Endothelial cell of umbilical vein (primary cell): ENCODE measurements at regions not wholly inside any gene's neighbourhood (a gene's known extent, or its start where the extent isn't known, plus 50 kb on each side); places are given as distances from the start of the nearest gene placed in this dataset.
A peak's percentile ranks its signal among the peaks of the same experiment; 100 is the strongest.

Experiments
- BruUV-seq: library from RNA; stranded (reverse); fragments of 400-500 nt; replicated peaks from 2 replicates; lab custom pipeline; 2021; lab: Mats Ljungman, UMichigan
- CTCF ChIA-PET: fragments of 300-600, 350-600 bp; sonication (Branson Sonifier 250); formaldehyde crosslinking; loops from one replicate; lab custom pipeline; 2021; ENCODE audit warnings: antibody characterized with exemption, inconsistent platforms; lab: Charles Lee
- POLR2A ChIA-PET: fragments of 300-600, 350-600 bp; sonication (Branson Sonifier 250); formaldehyde crosslinking; loops from one replicate; lab custom pipeline; 2021; ENCODE audit warnings: antibody characterized with exemption, inconsistent platforms; lab: Charles Lee
- DNase-seq: peaks from one replicate; pipeline ENCODE4 v3.0.0-alpha.2; 2011; ENCODE audit warnings: low read depth, low spot score
- FAIRE-seq: peaks from 2 replicates; lab custom pipeline; 2011; peaks lifted over from hg19 to GRCh38; lab: Jason Lieb, UNC
- H2AFZ ChIP-seq: 2 replicates; pipeline ENCODE4 v1.6.0; 2012; ENCODE audit warnings: low read depth, low read length, control low read depth, inconsistent platforms
- H3K27ac ChIP-seq: 2 replicates; pipeline ENCODE4 v1.5.1; 2011; ENCODE audit warnings: low read depth, mild to moderate bottlenecking, control low read depth, low read length, moderate library complexity; ENCODE audit not compliant: insufficient read depth
- H3K27me3 ChIP-seq, 2 experiments: 2 replicates each; pipeline versions ENCODE4 v1.6.0 to v1.6.1; 2011; ENCODE audit warnings: low read length in 2 of 2, mixed read lengths in 1 of 2; ENCODE audit not compliant: control insufficient read depth in 2 of 2, insufficient read depth in 2 of 2
- H3K36me3 ChIP-seq, 2 experiments: 2 replicates in 1 of 2; 3 replicates in 1 of 2; pipeline ENCODE4 v1.5.1; 2011; ENCODE audit warnings: low read length in 2 of 2, mild to moderate bottlenecking in 1 of 2, moderate library complexity in 1 of 2; ENCODE audit not compliant: control insufficient read depth in 2 of 2, insufficient read depth in 2 of 2; ENCODE audit errors: extremely low read depth in 1 of 2
- H3K4me1 ChIP-seq: 3 replicates; pipeline ENCODE4 v1.5.1; 2011; ENCODE audit warnings: mild to moderate bottlenecking, low read length; ENCODE audit not compliant: control insufficient read depth, insufficient read depth; ENCODE audit errors: extremely low read depth
- H3K4me2 ChIP-seq: 2 replicates; pipeline ENCODE4 v1.6.1; 2011; ENCODE audit warnings: low read length, control low read depth, mixed read lengths; ENCODE audit not compliant: insufficient read depth
- H3K4me3 ChIP-seq, 3 experiments: fragments of 200-600 bp in 1 of 3; sonication (generic), shearing (Covaris generic) in 1 of 3; replicated peaks in 1 of 3; 2 replicates each; pipeline ENCODE4 v1.5.1; 2011 to 2016; ENCODE audit warnings: control low read depth in 3 of 3, low read length in 3 of 3, mild to moderate bottlenecking in 2 of 3, inconsistent platforms in 1 of 3, low read depth in 1 of 3, moderate library complexity in 1 of 3; ENCODE audit not compliant: insufficient read depth in 1 of 3
- H3K79me2 ChIP-seq: 2 replicates; pipeline ENCODE4 v1.6.0; 2012; ENCODE audit warnings: low read length, inconsistent platforms; ENCODE audit not compliant: control insufficient read depth, insufficient read depth
- H3K9ac ChIP-seq: replicated peaks from 2 replicates; pipeline ENCODE3; 2011; ENCODE audit warnings: low read length, control low read depth; ENCODE audit not compliant: insufficient read depth; ENCODE audit errors: extremely low read depth
- H3K9me1 ChIP-seq: replicated peaks from 3 replicates; pipeline ENCODE4 v1.6.0; 2011; ENCODE audit warnings: mild to moderate bottlenecking, low read length; ENCODE audit not compliant: control insufficient read depth, insufficient read depth; ENCODE audit errors: extremely low read depth
- H3K9me3 ChIP-seq: replicated peaks from 2 replicates; pipeline ENCODE4 v1.5.1; 2012; ENCODE audit warnings: low read length, inconsistent platforms; ENCODE audit not compliant: control insufficient read depth, insufficient read depth
- H4K20me1 ChIP-seq: replicated peaks from 2 replicates; pipeline ENCODE3; 2011; ENCODE audit warnings: mild to moderate bottlenecking, low read length; ENCODE audit not compliant: control insufficient read depth, insufficient read depth; ENCODE audit errors: extremely low read depth
- CTCF ChIP-seq, 2 donors: IDR thresholded peaks; 1 replicate in 1 of 2; 2 replicates in 1 of 2; pipeline ENCODE4 v1.5.1; 2011; ENCODE audit warnings: low read length in 2 of 2, mild to moderate bottlenecking in 2 of 2, moderate library complexity in 2 of 2, control low read depth in 1 of 2, inconsistent platforms in 1 of 2, low read depth in 1 of 2; ENCODE audit not compliant: insufficient read depth in 1 of 2; ENCODE audit errors: extremely low read depth in 1 of 2
- FOS ChIP-seq: IDR thresholded peaks from 2 replicates; pipeline ENCODE4 v1.6.1; 2011; ENCODE audit warnings: mild to moderate bottlenecking, low read length, moderate library complexity, borderline replicate concordance; ENCODE audit not compliant: insufficient read depth
- POLR2A ChIP-seq: IDR thresholded peaks from 2 replicates; pipeline ENCODE4 v1.6.1; 2012; ENCODE audit warnings: low read depth, mild to moderate bottlenecking, control low read depth, low read length
- POLR2AphosphoS5 ChIP-seq: IDR thresholded peaks from 2 replicates; pipeline ENCODE4 v1.6.1; 2012; ENCODE audit warnings: low read depth, mild to moderate bottlenecking, control low read depth, low read length, moderate library complexity; ENCODE audit not compliant: insufficient read depth
- dilution Hi-C: fragments of 300-500 bp; cut with MboI; formaldehyde crosslinking; loops from one replicate; pipeline ENCODE4 v1.15.0; 2019; ENCODE audit warnings: low sequenced_read_pairs; ENCODE audit not compliant: extremely low pct_ligation_motif_present
- intact Hi-C: fragments of 100-400 bp; cut with micrococcal nuclease; formaldehyde crosslinking; loops from one replicate; pipeline ENCODE4 v1.10.0; 2022

GRCh38 chr22:46068593-46069491 is 81.5 kb upstream of the PPARA start:
- no TSS peak for BruUV-seq
- no peaks in the 10 kb centered on the region for H3K27me3 ChIP-seq
- peak; percentile 68 for DNase-seq
- peak; percentile 84 for FAIRE-seq
- H3K4me2 ChIP-seq = peak overlapping the region; percentile 94
- H3K27ac ChIP-seq = peak overlapping the region; percentile 95
- dilution Hi-C loops (no loop called here), intact Hi-C loops (loop anchor here (1.0 kb wide), 4 partner anchors 16 to 72 kb away; no protein-coding TSS in a partner anchor)
- H3K9ac ChIP-seq = peak overlapping the region; percentile 92
- ChIA-PET CTCF (interaction anchor here (0.7 to 2.6 kb wide), 8 partner anchors 8 to 74 kb away, joined by 3 to 35 read pairs (median 4); no protein-coding TSS in a partner anchor), POLR2A (interaction anchor here (0.8 to 2.0 kb wide), 5 partner anchors 12 to 55 kb away, joined by 3 to 6 read pairs (median 4); no protein-coding TSS in a partner anchor)
- H3K4me3 ChIP-seq = peak overlapping the region; percentile 31 to 81 (median 59)
- H3K36me3 ChIP-seq = no peaks in the 10 kb centered on the region
- H3K9me1 ChIP-seq = no peaks in the 10 kb centered on the region
- peaks cover 4% of the 10 kb centered on the region for H4K20me1 ChIP-seq
- no peak for TF ChIP-seq CTCF (IDR thresholded peaks at IDR 0.05; ENCODE audit: extremely low read depth in 1 of 2, insufficient read depth in 1 of 2, low read depth in 1 of 2, low read length in 2 of 2)
- no peak for TF ChIP-seq POLR2A
- TF ChIP-seq POLR2AphosphoS5 = peak; percentile 52
- TF ChIP-seq FOS = peak; percentile 35
- H3K79me2 ChIP-seq = peaks cover 74% of the 10 kb centered on the region
- H3K4me1 ChIP-seq = peaks cover 41% of the 10 kb centered on the region
- H3K9me3 ChIP-seq = no peaks in the 10 kb centered on the region
- H2AFZ ChIP-seq = no peak overlapping the region
